Liver (tissue), 8 donors: ENCODE measurements at regions not wholly inside any gene's neighbourhood (a gene's known extent, or its start where the extent isn't known, plus 50 kb on each side); places are given as distances from the start of the nearest gene placed in this dataset.

Experiments
- DNase-seq: peaks from one replicate; pipeline ENCODE4 v3.0.0-alpha.2; 2017; ENCODE audit warnings: low spot score
- H3K27ac ChIP-seq, 2 donors: one replicate each; pipeline ENCODE4 v1.7.0; 2013; ENCODE audit warnings: inconsistent platforms in 2 of 2, low read length in 2 of 2, control low read depth in 1 of 2, low read depth in 1 of 2, mild to moderate bottlenecking in 1 of 2
- H3K27me3 ChIP-seq, 4 donors: one replicate each; pipeline versions ENCODE4 v1.6.1 to v1.7.0; 2013; ENCODE audit warnings: low read length in 3 of 4, inconsistent platforms in 1 of 4, mild to moderate bottlenecking in 1 of 4, moderate library complexity in 1 of 4; ENCODE audit not compliant: control insufficient read depth in 4 of 4, insufficient read depth in 4 of 4
- H3K36me3 ChIP-seq, 4 donors: one replicate each; pipeline versions ENCODE4 v1.6.1 to v1.7.0; 2013; ENCODE audit warnings: low read length in 3 of 4, mild to moderate bottlenecking in 3 of 4, low read depth in 1 of 4, moderate library complexity in 1 of 4; ENCODE audit not compliant: control insufficient read depth in 4 of 4, insufficient read depth in 3 of 4
- H3K4me1 ChIP-seq, 4 donors: one replicate each; pipeline versions ENCODE4 v1.6.1 to v1.7.0; 2013; ENCODE audit warnings: low read length in 3 of 4, mild to moderate bottlenecking in 3 of 4, moderate library complexity in 1 of 4; ENCODE audit not compliant: control insufficient read depth in 4 of 4, insufficient read depth in 4 of 4
- H3K4me3 ChIP-seq, 3 donors: one replicate each; pipeline versions ENCODE4 v1.6.1 to v1.7.0; 2013; ENCODE audit warnings: low read length in 3 of 3, control low read depth in 1 of 3, low read depth in 1 of 3, mild to moderate bottlenecking in 1 of 3
- H3K9ac ChIP-seq, 2 donors: one replicate each; pipeline ENCODE4 v1.7.0; 2013; ENCODE audit warnings: low read length in 2 of 2, mild to moderate bottlenecking in 2 of 2, moderate library complexity in 2 of 2, control low read depth in 1 of 2, low read depth in 1 of 2
- H3K9me3 ChIP-seq, 4 donors: one replicate each; pipeline versions ENCODE4 v1.6.1 to v1.7.0; 2013; ENCODE audit warnings: low read length in 3 of 4; ENCODE audit not compliant: control insufficient read depth in 4 of 4
- ATF3 ChIP-seq: IDR thresholded peaks from 2 replicates; pipeline ENCODE4 v1.6.1; 2016; ENCODE audit warnings: antibody characterized with exemption
- EGR1 ChIP-seq, 2 donors: IDR thresholded peaks; 2 replicates each; pipeline ENCODE4 v1.6.1; 2016 to 2018; ENCODE audit warnings: antibody characterized with exemption in 2 of 2, low read depth in 2 of 2
- FOXA1 ChIP-seq: IDR thresholded peaks from 2 replicates; pipeline ENCODE4 v1.6.1; 2016; ENCODE audit warnings: antibody characterized with exemption
- FOXA2 ChIP-seq: IDR thresholded peaks from 2 replicates; pipeline ENCODE4 v1.6.1; 2016; ENCODE audit warnings: antibody characterized with exemption
- GABPA ChIP-seq, 2 donors: IDR thresholded peaks in 1 of 2; conservative IDR thresholded peaks in 1 of 2; 2 replicates each; pipeline ENCODE4 v1.6.1; 2016; ENCODE audit warnings: antibody characterized with exemption in 2 of 2, mild to moderate bottlenecking in 1 of 2, moderate library complexity in 1 of 2
- HNF4A ChIP-seq, 2 donors: conservative IDR thresholded peaks; 2 replicates each; pipeline ENCODE4 v1.6.1; 2016; ENCODE audit warnings: antibody characterized with exemption in 2 of 2, mild to moderate bottlenecking in 2 of 2
- HNF4G ChIP-seq: IDR thresholded peaks from 2 replicates; pipeline ENCODE4 v1.6.1; 2016; ENCODE audit warnings: antibody characterized with exemption
- JUND ChIP-seq, 2 donors: IDR thresholded peaks; 2 replicates each; pipeline ENCODE4 v1.6.1; 2016; ENCODE audit warnings: antibody characterized with exemption in 2 of 2
- NR2F2 ChIP-seq: IDR thresholded peaks from 2 replicates; pipeline ENCODE4 v1.6.1; 2016; ENCODE audit warnings: antibody characterized with exemption
- RAD21 ChIP-seq, 2 donors: IDR thresholded peaks; 2 replicates each; pipeline ENCODE4 v1.6.1; 2016; ENCODE audit warnings: antibody characterized with exemption in 2 of 2, mild to moderate bottlenecking in 2 of 2
- REST ChIP-seq: IDR thresholded peaks from 2 replicates; pipeline ENCODE4 v1.6.1; 2016; ENCODE audit warnings: antibody characterized with exemption, mild to moderate bottlenecking
- RXRA ChIP-seq, 2 donors: IDR thresholded peaks; 2 replicates each; pipeline ENCODE4 v1.6.1; 2017 to 2018; ENCODE audit warnings: antibody characterized with exemption in 2 of 2, mild to moderate bottlenecking in 1 of 2
- SP1 ChIP-seq: IDR thresholded peaks from 2 replicates; pipeline ENCODE4 v1.6.1; 2018; ENCODE audit warnings: antibody characterized with exemption, mild to moderate bottlenecking
- TAF1 ChIP-seq: conservative IDR thresholded peaks from 2 replicates; pipeline ENCODE4 v1.6.1; 2016; ENCODE audit warnings: antibody characterized with exemption, mild to moderate bottlenecking
- YY1 ChIP-seq: IDR thresholded peaks from 2 replicates; pipeline ENCODE4 v1.6.1; 2016; ENCODE audit warnings: antibody characterized with exemption, mild to moderate bottlenecking
- WGBS: extraction: QIAGEN DNeasy Blood & Tissue Kit; methylation state at CpG from one replicate; pipeline ENCODE4 v1.1.7; 2013; 5-methylcytosine and 5-hydroxymethylcytosine counted together
- TF ChIP-seq, protein P1 (sequence below): fragments of 150-350 bp; IDR thresholded peaks from 2 replicates; pipeline ENCODE4 v1.5.1; 2017; ENCODE audit warnings: improper control_type of control experiment, low read depth, low read length; ENCODE audit not compliant: missing input control
- TF ChIP-seq, protein P2 (sequence below): IDR thresholded peaks from 2 replicates; pipeline ENCODE4 v1.6.1; 2016; ENCODE audit warnings: antibody characterized with exemption
- TF ChIP-seq, protein P3 (sequence below): IDR thresholded peaks from 2 replicates; pipeline ENCODE4 v1.6.1; 2016; ENCODE audit warnings: antibody characterized with exemption
- donor health status: healthy.
- donor health status: healthy.
- donor health status: healthy.
- donor health status: healthy.
- donor health status: healthy.

DNA sequence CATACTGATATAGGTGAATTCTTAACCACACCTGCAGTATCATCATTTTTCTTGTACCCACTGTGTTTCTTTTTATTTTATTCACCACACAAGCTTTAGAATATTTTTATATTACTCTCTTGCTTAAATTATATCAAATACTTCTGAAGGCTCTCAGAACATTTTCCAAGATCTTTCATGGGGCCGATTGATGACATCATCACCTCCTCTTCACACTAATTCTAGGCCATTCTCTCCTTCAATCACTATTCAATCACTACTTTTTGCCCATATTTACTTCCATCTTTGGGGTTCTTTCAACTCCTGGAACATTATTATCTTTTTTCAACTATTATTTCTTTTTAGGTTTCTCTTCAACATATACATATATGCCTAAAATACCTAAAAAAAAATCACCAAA, 1438.8 kb upstream of the ALCAM start:
- 87% methylated on average over 1 of the region's 1 CpG for WGBS
- Histone ChIP-seq H3K27me3 (no peaks in the 10 kb centered on the region), H3K9ac (no peak overlapping the region), H3K4me3 (no peak overlapping the region), H3K4me1 (no peaks in the 10 kb centered on the region), H3K9me3 (no peaks in the 10 kb centered on the region), H3K27ac (no peak overlapping the region), H3K36me3 (no peaks in the 10 kb centered on the region)
- TF ChIP-seq JUND (IDR thresholded peaks at IDR 0.05) (no peak), FOXA2 (no peak), YY1 (no peak), HNF4G (no peak), HNF4A (conservative IDR thresholded peaks at IDR 0.05) (no peak), RXRA (IDR thresholded peaks at IDR 0.05) (no peak), GABPA (IDR thresholded peaks at IDR 0.05 in 1 of 2, conservative IDR thresholded peaks at IDR 0.05 in 1 of 2) (no peak), NR2F2 (no peak), REST (no peak), ATF3 (no peak), TAF1 (no peak), SP1 (no peak), FOXA1 (no peak), EGR1 (IDR thresholded peaks at IDR 0.05; ENCODE audit: low read depth in 2 of 2) (no peak), RAD21 (IDR thresholded peaks at IDR 0.05) (no peak)
- TF ChIP-seq, protein P1, sequence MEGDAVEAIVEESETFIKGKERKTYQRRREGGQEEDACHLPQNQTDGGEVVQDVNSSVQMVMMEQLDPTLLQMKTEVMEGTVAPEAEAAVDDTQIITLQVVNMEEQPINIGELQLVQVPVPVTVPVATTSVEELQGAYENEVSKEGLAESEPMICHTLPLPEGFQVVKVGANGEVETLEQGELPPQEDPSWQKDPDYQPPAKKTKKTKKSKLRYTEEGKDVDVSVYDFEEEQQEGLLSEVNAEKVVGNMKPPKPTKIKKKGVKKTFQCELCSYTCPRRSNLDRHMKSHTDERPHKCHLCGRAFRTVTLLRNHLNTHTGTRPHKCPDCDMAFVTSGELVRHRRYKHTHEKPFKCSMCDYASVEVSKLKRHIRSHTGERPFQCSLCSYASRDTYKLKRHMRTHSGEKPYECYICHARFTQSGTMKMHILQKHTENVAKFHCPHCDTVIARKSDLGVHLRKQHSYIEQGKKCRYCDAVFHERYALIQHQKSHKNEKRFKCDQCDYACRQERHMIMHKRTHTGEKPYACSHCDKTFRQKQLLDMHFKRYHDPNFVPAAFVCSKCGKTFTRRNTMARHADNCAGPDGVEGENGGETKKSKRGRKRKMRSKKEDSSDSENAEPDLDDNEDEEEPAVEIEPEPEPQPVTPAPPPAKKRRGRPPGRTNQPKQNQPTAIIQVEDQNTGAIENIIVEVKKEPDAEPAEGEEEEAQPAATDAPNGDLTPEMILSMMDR: no peak
- TF ChIP-seq, protein P2, sequence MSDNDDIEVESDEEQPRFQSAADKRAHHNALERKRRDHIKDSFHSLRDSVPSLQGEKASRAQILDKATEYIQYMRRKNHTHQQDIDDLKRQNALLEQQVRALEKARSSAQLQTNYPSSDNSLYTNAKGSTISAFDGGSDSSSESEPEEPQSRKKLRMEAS: no peak
- TF ChIP-seq, protein P3, sequence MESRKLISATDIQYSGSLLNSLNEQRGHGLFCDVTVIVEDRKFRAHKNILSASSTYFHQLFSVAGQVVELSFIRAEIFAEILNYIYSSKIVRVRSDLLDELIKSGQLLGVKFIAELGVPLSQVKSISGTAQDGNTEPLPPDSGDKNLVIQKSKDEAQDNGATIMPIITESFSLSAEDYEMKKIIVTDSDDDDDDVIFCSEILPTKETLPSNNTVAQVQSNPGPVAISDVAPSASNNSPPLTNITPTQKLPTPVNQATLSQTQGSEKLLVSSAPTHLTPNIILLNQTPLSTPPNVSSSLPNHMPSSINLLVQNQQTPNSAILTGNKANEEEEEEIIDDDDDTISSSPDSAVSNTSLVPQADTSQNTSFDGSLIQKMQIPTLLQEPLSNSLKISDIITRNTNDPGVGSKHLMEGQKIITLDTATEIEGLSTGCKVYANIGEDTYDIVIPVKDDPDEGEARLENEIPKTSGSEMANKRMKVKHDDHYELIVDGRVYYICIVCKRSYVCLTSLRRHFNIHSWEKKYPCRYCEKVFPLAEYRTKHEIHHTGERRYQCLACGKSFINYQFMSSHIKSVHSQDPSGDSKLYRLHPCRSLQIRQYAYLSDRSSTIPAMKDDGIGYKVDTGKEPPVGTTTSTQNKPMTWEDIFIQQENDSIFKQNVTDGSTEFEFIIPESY: no peak
- no peak for DNase-seq

- no peak for DNase-seq
- no peak for TF ChIP-seq HNF4G
Observed at GRCh38 chr3:103937094-103937493, 1429.6 kb upstream of the ALCAM start.

More at GRCh38 chr3:103937094-103937493, 1429.6 kb upstream of the ALCAM start:
- Histone ChIP-seq H3K36me3 (no peaks in the 10 kb centered on the region), H3K9ac (no peak overlapping the region), H3K27ac (no peak overlapping the region), H3K4me3 (no peak overlapping the region), H3K4me1 (no peaks in the 10 kb centered on the region), H3K9me3 (no peaks in the 10 kb centered on the region), H3K27me3 (no peaks in the 10 kb centered on the region)
